HL-60 (cell line): ENCODE measurements at regions not wholly inside any gene's neighbourhood (a gene's known extent, or its start where the extent isn't known, plus 50 kb on each side); places are given as distances from the start of the nearest gene placed in this dataset.

ENCODE experiments used
- GABPA ChIP-seq: IDR thresholded peaks from 2 replicates; pipeline ENCODE4 v1.6.1; 2012; ENCODE audit warnings: low read depth
- POLR2AphosphoS5 ChIP-seq: IDR thresholded peaks from 2 replicates; pipeline ENCODE4 v1.6.1; 2012; ENCODE audit warnings: low read depth
- SPI1 ChIP-seq: IDR thresholded peaks from 2 replicates; pipeline ENCODE4 v1.6.1; 2012; ENCODE audit warnings: low read depth, mild to moderate bottlenecking, borderline replicate concordance
- TF ChIP-seq, protein P1 (sequence below): IDR thresholded peaks from one replicate; pipeline ENCODE4 v1.5.1; 2011; ENCODE audit warnings: low read length, control low read depth, inconsistent platforms; ENCODE audit not compliant: insufficient read depth
- TF ChIP-seq, protein P2 (sequence below): IDR thresholded peaks from 2 replicates; pipeline ENCODE4 v1.6.1; 2012; ENCODE audit warnings: low read depth; ENCODE audit not compliant: insufficient replicate concordance

DNA sequence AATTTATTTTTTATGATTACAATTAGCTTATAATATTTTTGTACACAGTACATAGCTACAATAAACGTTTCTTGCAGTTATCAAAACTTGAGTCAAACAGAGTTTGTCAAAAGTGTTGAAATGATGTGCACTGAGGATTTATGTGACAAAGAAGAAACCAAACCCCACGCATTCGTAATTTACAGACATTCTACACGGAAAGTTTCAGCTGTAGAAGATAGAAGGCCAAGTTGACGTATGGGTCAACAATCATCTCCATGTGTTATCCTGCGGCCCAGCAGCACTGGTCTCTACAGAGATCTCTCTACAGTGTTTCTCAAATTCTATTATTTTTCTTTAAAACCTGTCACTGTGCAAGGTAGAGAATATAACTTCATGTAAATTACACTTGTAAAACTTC, 1507.6 kb downstream of the PCDH9 start:
- TF ChIP-seq, protein P1, sequence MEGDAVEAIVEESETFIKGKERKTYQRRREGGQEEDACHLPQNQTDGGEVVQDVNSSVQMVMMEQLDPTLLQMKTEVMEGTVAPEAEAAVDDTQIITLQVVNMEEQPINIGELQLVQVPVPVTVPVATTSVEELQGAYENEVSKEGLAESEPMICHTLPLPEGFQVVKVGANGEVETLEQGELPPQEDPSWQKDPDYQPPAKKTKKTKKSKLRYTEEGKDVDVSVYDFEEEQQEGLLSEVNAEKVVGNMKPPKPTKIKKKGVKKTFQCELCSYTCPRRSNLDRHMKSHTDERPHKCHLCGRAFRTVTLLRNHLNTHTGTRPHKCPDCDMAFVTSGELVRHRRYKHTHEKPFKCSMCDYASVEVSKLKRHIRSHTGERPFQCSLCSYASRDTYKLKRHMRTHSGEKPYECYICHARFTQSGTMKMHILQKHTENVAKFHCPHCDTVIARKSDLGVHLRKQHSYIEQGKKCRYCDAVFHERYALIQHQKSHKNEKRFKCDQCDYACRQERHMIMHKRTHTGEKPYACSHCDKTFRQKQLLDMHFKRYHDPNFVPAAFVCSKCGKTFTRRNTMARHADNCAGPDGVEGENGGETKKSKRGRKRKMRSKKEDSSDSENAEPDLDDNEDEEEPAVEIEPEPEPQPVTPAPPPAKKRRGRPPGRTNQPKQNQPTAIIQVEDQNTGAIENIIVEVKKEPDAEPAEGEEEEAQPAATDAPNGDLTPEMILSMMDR = no peak
- TF ChIP-seq, protein P2, sequence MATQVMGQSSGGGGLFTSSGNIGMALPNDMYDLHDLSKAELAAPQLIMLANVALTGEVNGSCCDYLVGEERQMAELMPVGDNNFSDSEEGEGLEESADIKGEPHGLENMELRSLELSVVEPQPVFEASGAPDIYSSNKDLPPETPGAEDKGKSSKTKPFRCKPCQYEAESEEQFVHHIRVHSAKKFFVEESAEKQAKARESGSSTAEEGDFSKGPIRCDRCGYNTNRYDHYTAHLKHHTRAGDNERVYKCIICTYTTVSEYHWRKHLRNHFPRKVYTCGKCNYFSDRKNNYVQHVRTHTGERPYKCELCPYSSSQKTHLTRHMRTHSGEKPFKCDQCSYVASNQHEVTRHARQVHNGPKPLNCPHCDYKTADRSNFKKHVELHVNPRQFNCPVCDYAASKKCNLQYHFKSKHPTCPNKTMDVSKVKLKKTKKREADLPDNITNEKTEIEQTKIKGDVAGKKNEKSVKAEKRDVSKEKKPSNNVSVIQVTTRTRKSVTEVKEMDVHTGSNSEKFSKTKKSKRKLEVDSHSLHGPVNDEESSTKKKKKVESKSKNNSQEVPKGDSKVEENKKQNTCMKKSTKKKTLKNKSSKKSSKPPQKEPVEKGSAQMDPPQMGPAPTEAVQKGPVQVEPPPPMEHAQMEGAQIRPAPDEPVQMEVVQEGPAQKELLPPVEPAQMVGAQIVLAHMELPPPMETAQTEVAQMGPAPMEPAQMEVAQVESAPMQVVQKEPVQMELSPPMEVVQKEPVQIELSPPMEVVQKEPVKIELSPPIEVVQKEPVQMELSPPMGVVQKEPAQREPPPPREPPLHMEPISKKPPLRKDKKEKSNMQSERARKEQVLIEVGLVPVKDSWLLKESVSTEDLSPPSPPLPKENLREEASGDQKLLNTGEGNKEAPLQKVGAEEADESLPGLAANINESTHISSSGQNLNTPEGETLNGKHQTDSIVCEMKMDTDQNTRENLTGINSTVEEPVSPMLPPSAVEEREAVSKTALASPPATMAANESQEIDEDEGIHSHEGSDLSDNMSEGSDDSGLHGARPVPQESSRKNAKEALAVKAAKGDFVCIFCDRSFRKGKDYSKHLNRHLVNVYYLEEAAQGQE = no peak
- TF ChIP-seq SPI1 (no peak), POLR2AphosphoS5 (no peak), GABPA (no peak)
